Keratinocyte (primary cell): ENCODE measurements at regions not wholly inside any gene's neighbourhood (a gene's known extent, or its start where the extent isn't known, plus 50 kb on each side); places are given as distances from the start of the nearest gene placed in this dataset.

Experiments used
- EZH2 ChIP-seq: IDR thresholded peaks from one replicate; pipeline ENCODE4 v1.6.1; 2012; ENCODE audit warnings: inconsistent platforms, mild to moderate bottlenecking, low read length, moderate library complexity
- TF ChIP-seq, protein P1 (sequence below), 3 experiments: IDR thresholded peaks in 1 of 3; conservative IDR thresholded peaks in 1 of 3; optimal IDR thresholded peaks in 1 of 3; 2 replicates in 2 of 3; 3 replicates in 1 of 3; pipeline versions ENCODE3 to v1.5.1; 2011; ENCODE audit warnings: low read length in 3 of 3, mild to moderate bottlenecking in 3 of 3, moderate library complexity in 2 of 3, control low read depth in 1 of 3, inconsistent platforms in 1 of 3; ENCODE audit not compliant: insufficient read depth in 2 of 3; ENCODE audit errors: extremely low read depth in 1 of 3

DNA sequence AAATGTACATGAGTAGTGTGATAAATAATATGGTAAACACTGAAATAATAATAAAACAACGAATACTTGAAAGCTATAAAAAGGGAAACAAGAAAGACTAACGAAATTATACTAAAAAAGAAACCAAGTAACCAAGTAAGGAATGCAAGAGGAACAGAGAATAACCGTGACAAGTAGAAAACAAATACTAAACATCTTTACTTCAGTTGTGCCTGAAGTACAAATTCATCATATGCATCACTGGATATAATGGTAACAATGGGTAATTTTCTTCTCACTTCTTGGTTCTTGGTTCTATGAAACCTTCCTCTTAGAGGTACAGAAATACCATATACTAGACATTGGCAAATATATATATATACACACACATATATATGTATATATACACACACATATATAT lies 1093.6 kb upstream of the B3GALT2 start:
- TF ChIP-seq, protein P1, sequence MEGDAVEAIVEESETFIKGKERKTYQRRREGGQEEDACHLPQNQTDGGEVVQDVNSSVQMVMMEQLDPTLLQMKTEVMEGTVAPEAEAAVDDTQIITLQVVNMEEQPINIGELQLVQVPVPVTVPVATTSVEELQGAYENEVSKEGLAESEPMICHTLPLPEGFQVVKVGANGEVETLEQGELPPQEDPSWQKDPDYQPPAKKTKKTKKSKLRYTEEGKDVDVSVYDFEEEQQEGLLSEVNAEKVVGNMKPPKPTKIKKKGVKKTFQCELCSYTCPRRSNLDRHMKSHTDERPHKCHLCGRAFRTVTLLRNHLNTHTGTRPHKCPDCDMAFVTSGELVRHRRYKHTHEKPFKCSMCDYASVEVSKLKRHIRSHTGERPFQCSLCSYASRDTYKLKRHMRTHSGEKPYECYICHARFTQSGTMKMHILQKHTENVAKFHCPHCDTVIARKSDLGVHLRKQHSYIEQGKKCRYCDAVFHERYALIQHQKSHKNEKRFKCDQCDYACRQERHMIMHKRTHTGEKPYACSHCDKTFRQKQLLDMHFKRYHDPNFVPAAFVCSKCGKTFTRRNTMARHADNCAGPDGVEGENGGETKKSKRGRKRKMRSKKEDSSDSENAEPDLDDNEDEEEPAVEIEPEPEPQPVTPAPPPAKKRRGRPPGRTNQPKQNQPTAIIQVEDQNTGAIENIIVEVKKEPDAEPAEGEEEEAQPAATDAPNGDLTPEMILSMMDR (optimal IDR thresholded peaks at IDR 0.05 in 1 of 3, IDR thresholded peaks at IDR 0.05 in 1 of 3, conservative IDR thresholded peaks at IDR 0.05 in 1 of 3; ENCODE audit: extremely low read depth in 1 of 3, insufficient read depth in 2 of 3, low read length in 3 of 3): no peak
- no peak for TF ChIP-seq EZH2
